Osteocyte (in vitro differentiated cells): ENCODE measurements at regions not wholly inside any gene's neighbourhood (a gene's known extent, or its start where the extent isn't known, plus 50 kb on each side); places are given as distances from the start of the nearest gene placed in this dataset.
"Not testable (repeated sequence)": the region's sequence is repeated elsewhere in the genome, so short reads cannot be mapped to it uniquely, and the experiment has no call there.

Source experiments
- DNase-seq: peaks from one replicate; pipeline ENCODE4 v3.0.0; 2021; ENCODE audit warnings: mixed read lengths; ENCODE audit not compliant: unreplicated experiment; ENCODE audit errors: extremely low spot score
- H3K27ac Mint-ChIP-seq: one replicate; pipeline ENCODE4 v1.8.0; 2021; ENCODE audit warnings: mild to moderate bottlenecking, mixed read lengths; ENCODE audit not compliant: unreplicated experiment
- H3K27me3 Mint-ChIP-seq: one replicate; pipeline ENCODE4 v1.8.0; 2021; ENCODE audit warnings: mixed read lengths; ENCODE audit not compliant: unreplicated experiment
- H3K36me3 Mint-ChIP-seq: one replicate; pipeline ENCODE4 v1.8.0; 2021; ENCODE audit warnings: mixed read lengths; ENCODE audit not compliant: unreplicated experiment
- H3K4me1 Mint-ChIP-seq: one replicate; pipeline ENCODE4 v1.8.0; 2021; ENCODE audit warnings: mixed read lengths; ENCODE audit not compliant: unreplicated experiment
- H3K4me3 Mint-ChIP-seq: one replicate; pipeline ENCODE4 v1.8.0; 2021; ENCODE audit warnings: mild to moderate bottlenecking, moderate library complexity, mixed read lengths; ENCODE audit not compliant: unreplicated experiment
- H3K9me3 Mint-ChIP-seq: one replicate; pipeline ENCODE4 v1.8.0; 2021; ENCODE audit warnings: mixed read lengths; ENCODE audit not compliant: unreplicated experiment
- TF ChIP-seq, protein P1 (sequence below): fragments of 200-600 bp; sonication (generic); IDR thresholded peaks from 2 replicates; pipeline ENCODE4 v1.5.0; 2021; ENCODE audit warnings: antibody characterized with exemption, mild to moderate bottlenecking, moderate library complexity

DNA sequence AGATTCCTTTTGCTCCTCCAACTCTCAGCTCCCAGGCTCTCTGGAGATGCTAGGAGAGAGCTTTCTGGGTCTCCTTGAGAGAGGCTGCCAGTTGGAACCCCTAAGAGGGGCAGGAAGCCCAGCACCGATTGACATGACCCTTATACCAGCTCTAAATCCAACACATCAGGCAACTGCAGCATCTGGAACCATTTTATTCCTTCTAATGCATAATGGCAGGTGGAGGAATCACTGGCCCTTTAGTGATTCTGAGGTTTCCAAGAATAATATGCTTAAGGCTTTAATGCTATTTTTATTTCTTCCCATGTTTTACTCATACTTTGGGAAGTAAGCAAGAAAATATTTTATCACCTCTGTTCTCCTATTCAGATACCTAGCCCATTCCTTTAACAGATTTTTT lies 60.3 kb upstream of the TEX264 start:
- DNase-seq, result no peak
- TF ChIP-seq, protein P1, sequence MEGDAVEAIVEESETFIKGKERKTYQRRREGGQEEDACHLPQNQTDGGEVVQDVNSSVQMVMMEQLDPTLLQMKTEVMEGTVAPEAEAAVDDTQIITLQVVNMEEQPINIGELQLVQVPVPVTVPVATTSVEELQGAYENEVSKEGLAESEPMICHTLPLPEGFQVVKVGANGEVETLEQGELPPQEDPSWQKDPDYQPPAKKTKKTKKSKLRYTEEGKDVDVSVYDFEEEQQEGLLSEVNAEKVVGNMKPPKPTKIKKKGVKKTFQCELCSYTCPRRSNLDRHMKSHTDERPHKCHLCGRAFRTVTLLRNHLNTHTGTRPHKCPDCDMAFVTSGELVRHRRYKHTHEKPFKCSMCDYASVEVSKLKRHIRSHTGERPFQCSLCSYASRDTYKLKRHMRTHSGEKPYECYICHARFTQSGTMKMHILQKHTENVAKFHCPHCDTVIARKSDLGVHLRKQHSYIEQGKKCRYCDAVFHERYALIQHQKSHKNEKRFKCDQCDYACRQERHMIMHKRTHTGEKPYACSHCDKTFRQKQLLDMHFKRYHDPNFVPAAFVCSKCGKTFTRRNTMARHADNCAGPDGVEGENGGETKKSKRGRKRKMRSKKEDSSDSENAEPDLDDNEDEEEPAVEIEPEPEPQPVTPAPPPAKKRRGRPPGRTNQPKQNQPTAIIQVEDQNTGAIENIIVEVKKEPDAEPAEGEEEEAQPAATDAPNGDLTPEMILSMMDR, result no peak
- no peaks in the 10 kb centered on the region for H3K9me3 Mint-ChIP-seq
- no peaks in the 10 kb centered on the region for H3K27me3 Mint-ChIP-seq
- peaks cover 25% of the 10 kb centered on the region for H3K4me1 Mint-ChIP-seq
- H3K36me3 Mint-ChIP-seq, result no peaks in the 10 kb centered on the region
- no peak overlapping the region for H3K4me3 Mint-ChIP-seq
- H3K27ac Mint-ChIP-seq, result no peak overlapping the region

DNA sequence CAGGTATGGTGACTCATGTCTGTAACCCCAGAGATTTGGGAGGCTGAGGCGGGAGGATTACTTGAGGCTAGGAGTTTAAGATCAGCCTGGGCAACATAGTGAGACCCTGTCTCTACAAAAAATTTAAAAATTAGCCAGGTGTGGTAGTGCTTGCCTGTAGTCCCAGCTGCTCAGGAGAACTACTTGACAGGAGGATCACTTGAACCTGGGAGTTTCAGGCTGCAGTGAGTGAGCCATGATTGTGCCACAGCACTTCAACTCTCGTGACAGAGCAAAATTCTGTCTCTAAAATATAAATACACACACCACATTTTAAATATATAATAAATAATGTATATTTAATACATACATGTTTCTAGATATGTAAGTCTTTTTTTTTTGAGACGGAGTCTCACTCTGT lies 53.5 kb upstream of the TEX264 start:
- Mint-ChIP-seq H3K4me1 (peaks cover 40% of the 10 kb centered on the region), H3K36me3 (no peaks in the 10 kb centered on the region), H3K27me3 (no peaks in the 10 kb centered on the region), H3K4me3 (no peak overlapping the region), H3K9me3 (no peaks in the 10 kb centered on the region), H3K27ac (no peak overlapping the region)
- no peak for DNase-seq
- TF ChIP-seq, protein P1, result no peak

DNA sequence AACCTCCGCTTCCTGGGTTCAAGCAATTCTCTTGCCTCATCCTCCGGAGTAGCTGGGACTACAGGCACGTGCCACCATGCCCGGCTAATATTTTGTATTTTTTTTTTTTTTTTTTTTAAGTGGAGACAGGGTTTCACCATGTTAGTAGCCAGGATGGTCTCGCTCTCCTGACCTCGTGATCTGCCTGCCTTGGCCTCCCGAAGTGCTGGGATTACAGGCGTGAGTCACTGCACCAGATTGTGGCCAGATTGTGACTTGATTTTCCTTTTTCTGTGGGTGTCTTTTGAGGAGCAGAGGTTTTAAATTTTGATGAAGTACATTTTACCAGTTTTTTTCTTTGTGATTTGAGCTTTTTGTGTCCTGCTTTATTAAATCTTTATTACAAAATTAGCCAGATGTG lies 53.0 kb upstream of the TEX264 start:
- H3K27ac Mint-ChIP-seq, DNase-seq, H3K27me3 Mint-ChIP-seq, H3K4me3 Mint-ChIP-seq, H3K9me3 Mint-ChIP-seq, H3K36me3 Mint-ChIP-seq: not testable (repeated sequence)
- peaks cover 44% of the 10 kb centered on the region for H3K4me1 Mint-ChIP-seq

DNA sequence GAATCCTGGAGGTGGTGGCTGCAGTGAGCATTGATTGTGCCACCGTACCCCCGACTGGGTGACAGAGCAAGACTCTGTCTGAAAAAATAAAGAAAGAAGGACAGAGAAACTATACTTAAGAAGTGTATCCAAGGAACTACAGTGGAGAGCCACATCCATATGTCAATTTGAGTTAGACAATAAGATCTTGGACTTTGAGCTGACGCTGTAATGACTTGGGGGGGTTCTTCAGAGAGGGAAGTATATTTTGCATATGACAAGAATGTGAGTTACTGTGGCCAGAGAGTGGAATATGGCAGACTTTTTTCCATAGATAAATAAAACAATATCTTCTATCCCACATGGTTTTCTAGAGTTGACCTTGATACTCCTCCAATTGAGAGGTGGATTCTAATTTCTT lies 52.6 kb upstream of the TEX264 start:
- TF ChIP-seq, protein P1, result no peak
- Mint-ChIP-seq H3K27ac (no peak overlapping the region), H3K36me3 (no peaks in the 10 kb centered on the region), H3K27me3 (no peaks in the 10 kb centered on the region), H3K4me1 (peaks cover 46% of the 10 kb centered on the region), H3K4me3 (no peak overlapping the region), H3K9me3 (no peaks in the 10 kb centered on the region)
- DNase-seq, result no peak

DNA sequence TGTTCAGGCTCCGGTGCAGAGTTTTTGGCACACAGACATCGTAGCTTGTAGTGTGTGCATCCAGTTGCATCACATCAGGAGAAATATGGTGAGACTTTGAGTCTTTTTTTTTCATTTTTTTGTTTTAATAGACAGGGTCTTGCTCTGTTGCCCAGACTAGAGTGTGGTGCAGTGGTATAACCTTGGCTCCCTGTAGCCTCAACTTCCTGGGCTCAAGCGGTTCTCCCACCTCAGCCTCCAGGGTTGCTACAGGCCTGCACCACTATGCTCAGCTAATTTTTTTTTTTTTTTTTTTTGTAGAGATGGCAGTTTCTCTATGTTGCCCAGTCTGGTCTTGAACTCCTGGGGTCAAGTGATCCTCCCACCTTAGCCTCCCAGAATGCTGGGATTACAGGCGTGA lies 51.1 kb upstream of the TEX264 start:
- Mint-ChIP-seq H3K36me3 (no peaks in the 10 kb centered on the region), H3K4me3 (no peak overlapping the region), H3K27me3 (no peaks in the 10 kb centered on the region), H3K4me1 (peaks cover 46% of the 10 kb centered on the region), H3K27ac (no peak overlapping the region), H3K9me3 (no peaks in the 10 kb centered on the region)
- no peak for DNase-seq
- TF ChIP-seq, protein P1, result no peak

DNA sequence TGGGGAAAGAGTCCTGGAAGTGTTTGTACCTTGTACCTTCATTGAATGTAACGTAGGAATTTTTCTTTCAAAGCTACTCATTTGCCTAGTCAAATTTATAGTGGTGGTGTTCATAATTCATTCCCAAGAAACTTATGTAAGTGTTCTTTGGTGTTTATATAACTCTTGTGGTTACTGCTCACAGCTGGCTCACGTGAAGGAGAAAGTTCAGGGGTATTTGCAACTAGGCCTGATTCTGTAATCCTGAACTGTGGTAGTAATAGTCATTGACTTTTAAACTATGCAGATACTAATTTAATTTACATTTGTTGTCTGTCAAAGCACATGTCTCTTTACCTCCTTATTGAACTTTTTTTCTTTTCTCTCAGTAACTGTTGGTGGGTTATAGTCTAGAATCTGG lies 50.5 kb upstream of the TEX264 start:
- DNase-seq, result no peak
- Mint-ChIP-seq H3K4me3 (no peak overlapping the region), H3K36me3 (no peaks in the 10 kb centered on the region), H3K9me3 (no peaks in the 10 kb centered on the region), H3K27ac (peak overlapping the region; percentile 85), H3K27me3 (no peaks in the 10 kb centered on the region), H3K4me1 (peaks cover 42% of the 10 kb centered on the region)
- TF ChIP-seq, protein P1, result no peak
